Cardiac muscle cell (in vitro differentiated cells and primary cell): ENCODE measurements at regions not wholly inside any gene's neighbourhood (a gene's known extent, or its start where the extent isn't known, plus 50 kb on each side); places are given as distances from the start of the nearest gene placed in this dataset.
"Not testable (repeated sequence)": the region's sequence is repeated elsewhere in the genome, so short reads cannot be mapped to it uniquely, and the experiment has no call there.

Source experiments
- DNase-seq, 2 donors: peaks; one replicate each; pipeline versions ENCODE4 v3.0.0 to v3.0.0-alpha.2; 2010 to 2017; ENCODE audit warnings: low read depth in 1 of 2, low spot score in 1 of 2
- H3K27ac ChIP-seq: fragments of 200-600 bp; sonication (generic); 2 replicates; pipeline ENCODE4 v1.5.1; 2016
- H3K27me3 ChIP-seq: fragments of 200-600 bp; sonication (generic); 2 replicates; pipeline ENCODE4 v1.6.0; 2016; ENCODE audit warnings: control low read depth
- H3K36me3 ChIP-seq: fragments of 200-600 bp; sonication (generic); 2 replicates; pipeline ENCODE4 v1.5.1; 2016; ENCODE audit warnings: control low read depth
- H3K4me1 ChIP-seq: fragments of 200-600 bp; sonication (generic); 2 replicates; pipeline ENCODE4 v1.8.1; 2017; ENCODE audit warnings: low read depth, mild to moderate bottlenecking, mixed run types
- H3K4me3 ChIP-seq: fragments of 200-600 bp; sonication (generic); 2 replicates; pipeline ENCODE4 v1.5.1; 2016; ENCODE audit warnings: mild to moderate bottlenecking
- H3K9me3 ChIP-seq: fragments of 200-600 bp; sonication (generic); 2 replicates; pipeline ENCODE4 v1.5.1; 2017; ENCODE audit warnings: low read depth, mild to moderate bottlenecking, control low read depth
- TF ChIP-seq, protein P1 (sequence below): IDR thresholded peaks from 2 replicates; pipeline ENCODE4 v1.5.1; 2012; ENCODE audit warnings: low read depth, mild to moderate bottlenecking, low read length

DNA sequence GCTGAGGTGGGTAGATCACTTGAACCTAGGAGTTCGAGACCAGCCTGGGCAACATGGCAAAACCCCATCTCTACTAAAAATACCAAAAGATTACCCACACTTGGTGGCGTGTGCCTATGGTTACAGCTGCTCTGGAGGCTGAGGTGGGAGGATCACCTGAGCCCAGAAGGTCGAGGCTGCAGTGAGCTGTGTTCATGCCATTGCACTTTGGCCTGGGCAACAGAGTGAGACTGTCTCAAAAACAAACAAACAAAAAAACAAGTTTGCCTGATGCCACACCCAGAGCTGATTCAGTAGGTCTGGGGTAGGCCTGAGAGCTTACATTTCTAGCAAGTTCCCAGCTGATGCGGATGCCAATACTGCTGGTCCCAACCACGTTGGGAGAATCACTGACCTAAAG lies 60.5 kb upstream of the HSPA9 start:
- Histone ChIP-seq H3K36me3 (no peaks in the 10 kb centered on the region), H3K27me3 (no peaks in the 10 kb centered on the region), H3K4me1 (peaks cover 11% of the 10 kb centered on the region), H3K4me3 (no peak overlapping the region), H3K27ac (peak overlapping the region; percentile 50), H3K9me3 (no peaks in the 10 kb centered on the region)
- TF ChIP-seq, protein P1, sequence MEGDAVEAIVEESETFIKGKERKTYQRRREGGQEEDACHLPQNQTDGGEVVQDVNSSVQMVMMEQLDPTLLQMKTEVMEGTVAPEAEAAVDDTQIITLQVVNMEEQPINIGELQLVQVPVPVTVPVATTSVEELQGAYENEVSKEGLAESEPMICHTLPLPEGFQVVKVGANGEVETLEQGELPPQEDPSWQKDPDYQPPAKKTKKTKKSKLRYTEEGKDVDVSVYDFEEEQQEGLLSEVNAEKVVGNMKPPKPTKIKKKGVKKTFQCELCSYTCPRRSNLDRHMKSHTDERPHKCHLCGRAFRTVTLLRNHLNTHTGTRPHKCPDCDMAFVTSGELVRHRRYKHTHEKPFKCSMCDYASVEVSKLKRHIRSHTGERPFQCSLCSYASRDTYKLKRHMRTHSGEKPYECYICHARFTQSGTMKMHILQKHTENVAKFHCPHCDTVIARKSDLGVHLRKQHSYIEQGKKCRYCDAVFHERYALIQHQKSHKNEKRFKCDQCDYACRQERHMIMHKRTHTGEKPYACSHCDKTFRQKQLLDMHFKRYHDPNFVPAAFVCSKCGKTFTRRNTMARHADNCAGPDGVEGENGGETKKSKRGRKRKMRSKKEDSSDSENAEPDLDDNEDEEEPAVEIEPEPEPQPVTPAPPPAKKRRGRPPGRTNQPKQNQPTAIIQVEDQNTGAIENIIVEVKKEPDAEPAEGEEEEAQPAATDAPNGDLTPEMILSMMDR: no peak
- no peak for DNase-seq

DNA sequence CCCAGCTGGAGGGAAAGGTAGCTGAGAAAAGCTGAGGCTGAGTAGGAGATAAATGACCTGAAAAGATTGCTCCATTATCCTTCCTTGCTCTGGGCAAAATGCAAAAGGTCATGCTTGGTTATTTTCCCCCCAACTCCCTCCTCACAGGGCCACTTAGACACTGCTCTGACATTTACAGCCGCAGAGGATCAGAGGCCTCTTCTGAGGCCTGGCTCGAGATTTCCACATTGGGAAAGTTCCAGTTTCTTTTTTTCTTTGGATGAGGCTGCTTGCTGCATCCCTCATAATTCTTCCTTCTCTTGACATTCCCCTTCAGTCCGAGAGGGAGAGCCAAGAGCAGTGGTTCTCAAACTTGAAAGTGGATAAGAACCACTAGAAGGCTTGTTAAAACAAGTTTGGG lies 60.1 kb upstream of the HSPA9 start:
- Histone ChIP-seq H3K27me3 (no peaks in the 10 kb centered on the region), H3K4me1 (peaks cover 9% of the 10 kb centered on the region), H3K27ac (peak overlapping the region; percentile 50), H3K36me3 (no peaks in the 10 kb centered on the region), H3K4me3 (no peak overlapping the region), H3K9me3 (no peaks in the 10 kb centered on the region)
- TF ChIP-seq, protein P1: no peak
- DNase-seq: peak in 1 of 2 donors; percentile 53

DNA sequence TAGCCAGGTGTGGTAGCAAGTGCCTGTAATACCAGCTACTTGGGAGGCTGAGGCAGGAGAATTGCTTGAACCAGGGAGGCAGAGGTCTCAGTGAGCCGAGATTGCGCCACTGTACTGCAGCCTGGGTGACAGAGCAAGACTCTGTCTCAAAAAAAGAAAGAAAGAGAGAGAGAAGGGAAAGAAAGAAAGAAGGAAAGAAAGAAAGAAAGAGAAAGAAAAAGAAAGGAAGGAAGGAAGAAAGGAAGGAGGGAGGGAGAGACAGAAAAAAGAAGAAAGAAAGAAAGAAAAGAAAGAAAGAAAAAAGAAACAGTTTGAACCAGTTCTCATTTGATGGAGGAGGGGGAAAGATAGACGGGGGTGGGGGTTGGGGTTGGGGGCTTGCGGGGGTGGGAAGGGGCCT lies 59.6 kb upstream of the HSPA9 start:
- not testable (repeated sequence) for H3K27me3 ChIP-seq, H3K4me1 ChIP-seq, H3K4me3 ChIP-seq, H3K36me3 ChIP-seq, DNase-seq, H3K9me3 ChIP-seq
- peak overlapping the region; percentile 50 for H3K27ac ChIP-seq

DNA sequence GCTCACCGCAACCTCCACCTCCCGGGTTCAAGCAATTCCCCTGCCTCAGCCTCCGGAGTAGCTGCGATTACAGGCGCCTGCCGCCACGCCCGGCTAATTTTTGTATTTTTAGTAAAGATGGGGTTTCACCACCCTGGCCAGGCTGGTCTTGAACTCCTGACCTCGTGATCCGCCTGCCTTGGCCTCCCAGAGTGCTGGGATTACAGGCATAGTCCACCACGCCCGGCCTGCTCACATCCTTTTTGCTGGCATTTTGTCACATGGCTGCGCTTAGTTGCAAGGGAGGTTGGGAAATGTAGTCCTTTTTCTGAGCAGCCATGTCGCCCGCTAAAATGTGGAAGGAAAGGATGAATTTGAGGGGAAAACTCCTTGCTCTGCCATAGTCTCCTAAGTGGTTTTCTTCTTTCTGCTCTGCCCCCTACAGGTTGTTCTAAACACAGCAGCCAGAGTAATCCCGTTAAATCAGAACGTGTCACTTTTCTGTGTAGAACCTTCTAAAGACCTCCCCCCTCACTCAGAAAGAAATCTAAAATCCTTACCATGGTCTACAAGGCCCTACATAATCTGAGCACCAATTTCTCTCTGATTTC lies 57.8 kb upstream of the HSPA9 start:
- no peaks in the 10 kb centered on the region for H3K27me3 ChIP-seq
- H3K4me3 ChIP-seq: no peak overlapping the region
- TF ChIP-seq, protein P1: peak; percentile 58
- peaks cover 9% of the 10 kb centered on the region for H3K4me1 ChIP-seq
- H3K27ac ChIP-seq: no peak overlapping the region
- DNase-seq: peak; percentile 70 to 96
- no peaks in the 10 kb centered on the region for H3K36me3 ChIP-seq
- H3K9me3 ChIP-seq: no peaks in the 10 kb centered on the region

DNA sequence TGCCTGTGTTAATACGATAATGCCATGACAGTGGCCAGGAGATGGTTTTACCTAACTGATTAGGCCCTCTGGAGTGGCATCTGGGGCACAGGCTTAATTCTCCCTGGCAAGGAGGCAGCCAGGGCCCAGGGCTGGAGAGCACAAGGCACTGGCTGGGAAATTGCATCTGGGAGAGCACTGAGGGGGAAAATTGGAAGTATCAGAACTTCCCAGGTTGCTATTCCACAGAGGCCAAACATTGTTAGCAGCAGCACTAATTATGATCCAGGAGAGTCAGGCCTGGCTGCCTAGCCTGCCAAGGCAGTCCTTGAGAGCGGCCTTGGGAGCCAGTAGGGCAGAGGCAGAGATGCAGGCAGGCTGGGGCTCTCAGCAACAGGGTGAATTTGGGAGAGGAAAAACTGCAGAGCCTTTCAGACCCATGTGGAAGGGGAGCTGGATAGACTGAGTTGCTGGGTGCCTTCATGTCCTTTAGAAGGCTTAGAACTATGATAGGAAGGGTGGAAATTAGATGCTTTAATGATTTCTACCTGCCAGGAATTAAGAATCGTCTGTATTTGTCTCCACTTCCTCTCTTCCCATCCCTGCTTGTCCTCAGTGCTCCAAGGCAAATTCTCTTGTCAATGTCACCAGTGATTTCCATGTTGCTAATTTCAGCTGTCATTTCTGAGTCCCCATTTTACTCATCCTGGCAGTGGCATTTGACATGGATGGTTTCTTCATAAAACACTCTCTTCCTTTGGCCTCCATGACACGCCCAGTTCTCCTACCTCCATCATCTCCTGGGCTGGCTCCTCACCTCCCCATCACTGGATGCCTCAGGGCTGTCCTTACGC lies 56.1 kb upstream of the HSPA9 start:
- H3K27me3 ChIP-seq: no peaks in the 10 kb centered on the region
- H3K27ac ChIP-seq: no peak overlapping the region
- TF ChIP-seq, protein P1: no peak
- H3K36me3 ChIP-seq: no peaks in the 10 kb centered on the region
- no peak overlapping the region for H3K4me3 ChIP-seq
- peaks cover 9% of the 10 kb centered on the region for H3K4me1 ChIP-seq
- DNase-seq: no peak
- H3K9me3 ChIP-seq: no peaks in the 10 kb centered on the region

DNA sequence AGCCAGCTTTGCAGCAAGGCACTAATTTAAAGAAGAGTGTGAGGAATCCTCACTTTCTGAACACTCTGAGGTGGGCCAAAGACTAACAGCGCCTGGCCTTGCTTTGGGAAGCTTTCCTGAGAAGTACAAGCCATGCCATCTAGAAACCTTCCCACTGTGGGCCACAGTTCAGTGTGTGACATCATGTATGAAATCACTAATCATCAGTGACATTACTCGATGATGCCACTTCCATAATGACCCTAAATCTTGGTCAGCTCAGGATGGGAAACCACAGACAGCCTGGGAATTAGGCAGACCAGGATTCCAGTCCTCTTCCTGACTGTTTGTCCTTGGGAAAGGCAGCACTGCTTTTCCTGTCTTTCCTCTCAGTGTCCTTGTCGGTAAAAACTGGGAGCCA lies 54.2 kb upstream of the HSPA9 start:
- no peak overlapping the region for H3K27ac ChIP-seq

More for the DNA sequence above, 54.2 kb upstream of the HSPA9 start:
- H3K4me3 ChIP-seq: no peak overlapping the region
- TF ChIP-seq, protein P1: no peak
- H3K9me3 ChIP-seq: no peaks in the 10 kb centered on the region
- H3K36me3 ChIP-seq: no peaks in the 10 kb centered on the region
- no peak for DNase-seq
- H3K4me1 ChIP-seq: no peaks in the 10 kb centered on the region
- no peaks in the 10 kb centered on the region for H3K27me3 ChIP-seq
